WERI-Rb-1 (cell line): ENCODE measurements at regions not wholly inside any gene's neighbourhood (a gene's known extent, or its start where the extent isn't known, plus 50 kb on each side); places are given as distances from the start of the nearest gene placed in this dataset.

Source experiments
- DNase-seq: peaks from one replicate; pipeline ENCODE4 v3.0.0-alpha.2; 2020
- H3K27ac ChIP-seq: fragments of 250-450 bp; sonication (Bioruptor Pico); 2 replicates; pipeline ENCODE4 v1.5.1; 2020; ENCODE audit warnings: mild to moderate bottlenecking, moderate library complexity
- H3K27me3 ChIP-seq: fragments of 250-450 bp; sonication (Bioruptor Pico); 2 replicates; pipeline ENCODE4 v1.5.1; 2021; ENCODE audit warnings: mild to moderate bottlenecking, low read depth, moderate library complexity; ENCODE audit not compliant: insufficient read depth, severe bottlenecking
- H3K36me3 ChIP-seq: fragments of 250-450 bp; sonication (Bioruptor Pico); 2 replicates; pipeline ENCODE4 v1.5.1; 2020; ENCODE audit warnings: mild to moderate bottlenecking, moderate library complexity
- H3K4me3 ChIP-seq: 2 replicates; pipeline ENCODE4 v1.5.1; 2011; ENCODE audit warnings: low read depth, mild to moderate bottlenecking, control low read depth, low read length
- H3K9me3 ChIP-seq: fragments of 250-450 bp; sonication (Bioruptor Pico); 2 replicates; pipeline ENCODE4 v1.5.1; 2021; ENCODE audit warnings: mild to moderate bottlenecking, moderate library complexity; ENCODE audit not compliant: severe bottlenecking
- TF ChIP-seq, protein P1 (sequence below): IDR thresholded peaks from 2 replicates; pipeline ENCODE4 v1.5.1; 2011; ENCODE audit warnings: low read depth, mild to moderate bottlenecking, control low read depth, inconsistent platforms, low read length

DNA sequence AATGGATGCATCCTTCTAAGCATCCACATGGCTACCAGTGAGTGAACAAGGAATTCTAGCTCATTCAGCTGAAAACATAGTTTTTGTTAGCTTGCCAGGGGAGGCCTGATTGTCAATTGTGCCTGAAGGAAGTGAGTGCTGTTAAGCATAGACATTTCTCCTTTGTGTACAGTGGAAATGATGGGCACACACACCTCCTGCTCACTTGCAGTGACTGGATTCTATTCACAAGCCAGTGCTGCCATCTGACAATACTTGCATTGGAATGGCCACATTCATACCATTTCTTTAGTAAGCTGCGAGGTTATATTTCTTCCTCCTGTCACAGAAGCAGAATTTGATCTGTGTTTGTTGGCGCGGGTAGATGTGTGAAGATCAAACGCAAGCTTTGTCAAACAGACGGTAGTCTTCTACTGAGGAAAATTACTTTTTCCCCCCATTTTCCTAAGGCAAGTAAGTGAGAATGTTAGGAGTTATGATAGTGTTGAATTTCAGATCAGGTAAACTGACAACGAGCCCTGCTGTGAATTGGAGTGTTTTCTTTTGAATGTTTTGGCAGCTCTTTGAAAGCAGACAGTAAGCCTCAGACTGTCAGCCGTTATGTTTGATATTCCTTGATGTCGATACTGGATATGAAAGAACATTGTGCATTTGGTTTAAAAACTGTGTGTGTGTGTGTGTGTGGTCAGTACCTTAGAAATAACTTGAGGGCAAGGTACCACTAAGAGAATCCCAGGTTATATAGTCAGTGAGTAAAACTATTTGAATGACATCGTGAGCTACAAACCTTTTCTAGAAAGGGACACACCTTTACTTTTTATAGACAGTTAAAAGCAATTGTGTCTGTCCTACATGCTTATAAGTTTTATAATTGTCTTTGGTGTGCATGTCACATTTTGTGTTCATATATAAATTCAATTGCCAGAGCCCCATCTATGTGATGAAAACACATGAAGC is 84.2 kb upstream of the BMP2 start:
- no peak for DNase-seq

DNA sequence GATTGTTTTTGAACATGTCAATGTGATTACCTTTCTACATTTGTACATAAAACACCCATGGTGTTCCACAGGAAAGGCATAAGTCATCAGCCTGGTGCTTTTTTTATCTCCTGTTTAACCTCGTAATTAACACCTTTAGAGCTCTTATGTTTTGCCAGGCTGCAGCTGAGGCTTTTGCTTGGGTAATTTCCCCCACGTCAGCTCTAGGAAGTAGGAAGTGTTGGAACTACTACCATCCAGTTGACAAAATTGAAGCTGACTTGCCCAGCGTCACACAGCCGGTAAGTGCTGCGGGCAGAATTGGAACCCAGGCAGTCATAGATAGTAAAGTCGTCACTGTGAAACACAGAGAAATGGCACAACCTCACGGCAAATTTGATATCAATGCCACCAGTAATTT is 86.6 kb upstream of the BMP2 start:
- TF ChIP-seq, protein P1, sequence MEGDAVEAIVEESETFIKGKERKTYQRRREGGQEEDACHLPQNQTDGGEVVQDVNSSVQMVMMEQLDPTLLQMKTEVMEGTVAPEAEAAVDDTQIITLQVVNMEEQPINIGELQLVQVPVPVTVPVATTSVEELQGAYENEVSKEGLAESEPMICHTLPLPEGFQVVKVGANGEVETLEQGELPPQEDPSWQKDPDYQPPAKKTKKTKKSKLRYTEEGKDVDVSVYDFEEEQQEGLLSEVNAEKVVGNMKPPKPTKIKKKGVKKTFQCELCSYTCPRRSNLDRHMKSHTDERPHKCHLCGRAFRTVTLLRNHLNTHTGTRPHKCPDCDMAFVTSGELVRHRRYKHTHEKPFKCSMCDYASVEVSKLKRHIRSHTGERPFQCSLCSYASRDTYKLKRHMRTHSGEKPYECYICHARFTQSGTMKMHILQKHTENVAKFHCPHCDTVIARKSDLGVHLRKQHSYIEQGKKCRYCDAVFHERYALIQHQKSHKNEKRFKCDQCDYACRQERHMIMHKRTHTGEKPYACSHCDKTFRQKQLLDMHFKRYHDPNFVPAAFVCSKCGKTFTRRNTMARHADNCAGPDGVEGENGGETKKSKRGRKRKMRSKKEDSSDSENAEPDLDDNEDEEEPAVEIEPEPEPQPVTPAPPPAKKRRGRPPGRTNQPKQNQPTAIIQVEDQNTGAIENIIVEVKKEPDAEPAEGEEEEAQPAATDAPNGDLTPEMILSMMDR, result no peak
- H3K27ac ChIP-seq, result no peak overlapping the region
- no peaks in the 10 kb centered on the region for H3K9me3 ChIP-seq
- no peak overlapping the region for H3K4me3 ChIP-seq
- H3K36me3 ChIP-seq, result no peaks in the 10 kb centered on the region
- H3K27me3 ChIP-seq, result peaks cover 14% of the 10 kb centered on the region
- DNase-seq, result no peak

More for the DNA sequence above, 84.2 kb upstream of the BMP2 start:
- TF ChIP-seq, protein P1, result no peak
- Histone ChIP-seq H3K27ac (no peak overlapping the region), H3K4me3 (no peak overlapping the region), H3K36me3 (no peaks in the 10 kb centered on the region), H3K9me3 (no peaks in the 10 kb centered on the region), H3K27me3 (peaks cover 13% of the 10 kb centered on the region)

DNA sequence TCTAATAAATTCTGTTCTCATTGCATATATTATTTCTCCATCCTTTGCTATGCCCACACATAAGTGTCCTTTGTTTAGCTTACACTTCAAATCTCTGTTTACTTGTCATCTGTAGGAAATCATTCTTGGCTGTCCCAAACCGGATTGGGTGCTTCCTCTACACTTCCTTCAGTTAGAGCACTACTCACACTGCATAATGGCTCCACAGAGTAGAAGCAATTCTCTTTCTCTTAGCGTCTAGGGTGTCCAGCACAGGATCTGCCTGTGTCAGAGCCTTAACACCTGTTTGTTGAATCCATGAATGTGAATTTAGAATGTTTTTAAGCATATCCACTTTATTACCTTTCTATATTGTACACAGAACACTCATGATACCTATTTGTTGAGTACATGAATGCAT is 87.0 kb upstream of the BMP2 start:
- Histone ChIP-seq H3K36me3 (no peaks in the 10 kb centered on the region), H3K4me3 (no peak overlapping the region), H3K27ac (no peak overlapping the region), H3K9me3 (no peaks in the 10 kb centered on the region), H3K27me3 (peaks cover 14% of the 10 kb centered on the region)
- TF ChIP-seq, protein P1, result no peak
- no peak for DNase-seq

DNA sequence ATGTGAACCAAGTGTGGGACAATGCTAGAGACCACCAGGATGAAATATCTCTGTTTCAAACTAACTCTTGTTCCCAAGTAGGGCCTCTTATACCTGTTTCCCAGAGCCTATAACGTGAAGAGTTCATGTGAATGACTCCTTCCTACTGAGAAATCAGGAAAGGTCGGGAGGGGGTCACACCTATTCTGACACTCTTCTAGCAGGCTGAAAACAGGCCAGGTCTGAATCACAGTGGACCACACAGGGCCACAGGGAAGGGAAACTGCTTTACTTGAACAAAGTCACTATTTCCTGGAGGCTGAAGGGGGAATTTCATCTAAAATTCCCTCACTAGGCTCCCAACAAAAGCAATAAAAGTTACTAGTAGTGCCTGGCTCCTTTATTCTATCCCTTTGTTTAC is 88.4 kb upstream of the BMP2 start:
- Histone ChIP-seq H3K36me3 (no peaks in the 10 kb centered on the region), H3K27ac (no peak overlapping the region), H3K9me3 (no peaks in the 10 kb centered on the region), H3K27me3 (peaks cover 14% of the 10 kb centered on the region), H3K4me3 (no peak overlapping the region)
- DNase-seq, result no peak
- TF ChIP-seq, protein P1, result no peak

DNA sequence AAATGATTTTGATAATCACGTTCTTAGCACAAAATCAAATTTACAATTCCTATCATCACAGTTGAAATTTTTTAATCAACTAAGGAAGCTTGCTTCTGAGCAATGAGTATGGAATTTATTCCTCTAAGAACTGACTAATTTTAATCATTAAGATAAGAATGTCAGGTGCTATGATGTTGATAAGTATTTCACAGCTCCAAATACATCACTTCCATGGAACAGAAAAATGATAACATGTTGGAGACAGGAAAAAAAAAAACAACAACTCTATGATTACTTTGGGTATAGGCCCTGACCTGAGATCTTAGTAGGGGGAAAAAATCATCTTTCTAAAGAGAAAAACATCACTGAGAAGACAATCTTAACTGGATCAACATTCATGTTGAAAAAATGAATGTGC is 89.4 kb upstream of the BMP2 start:
- H3K4me3 ChIP-seq, result no peak overlapping the region
- no peaks in the 10 kb centered on the region for H3K36me3 ChIP-seq
- no peaks in the 10 kb centered on the region for H3K9me3 ChIP-seq
- no peak for DNase-seq
- H3K27me3 ChIP-seq, result peaks cover 11% of the 10 kb centered on the region
- TF ChIP-seq, protein P1, result no peak
- no peak overlapping the region for H3K27ac ChIP-seq
